GM10248 (cell line): ENCODE measurements at regions not wholly inside any gene's neighbourhood (a gene's known extent, or its start where the extent isn't known, plus 50 kb on each side); places are given as distances from the start of the nearest gene placed in this dataset.
A peak's percentile ranks its signal among the peaks of the same experiment; 100 is the strongest.
"Not testable (repeated sequence)": the region's sequence is repeated elsewhere in the genome, so short reads cannot be mapped to it uniquely, and the experiment has no call there.

Experiments
- CTCF ChIA-PET: fragments of 300-600 bp; sonication (Branson Sonifier 250); formaldehyde crosslinking; extraction: SDS; loops from one replicate; lab custom pipeline; 2021; ENCODE audit warnings: antibody characterized with exemption; lab: Yijun Ruan, JAX
- POLR2A ChIA-PET: fragments of 350-650 bp; sonication (Branson Sonifier 250); formaldehyde crosslinking; extraction: SDS; loops from one replicate; lab custom pipeline; 2020; ENCODE audit warnings: antibody characterized with exemption; lab: Yijun Ruan, JAX
- DNase-seq: peaks from one replicate; pipeline ENCODE4 v3.0.0; 2012; ENCODE audit errors: extremely low spot score
- TF ChIP-seq, protein P1 (sequence below): IDR thresholded peaks from 2 replicates; pipeline ENCODE4 v1.5.1; 2012; ENCODE audit warnings: mild to moderate bottlenecking, low read depth; ENCODE audit errors: extremely low read depth, missing control alignments, control extremely low read depth

DNA sequence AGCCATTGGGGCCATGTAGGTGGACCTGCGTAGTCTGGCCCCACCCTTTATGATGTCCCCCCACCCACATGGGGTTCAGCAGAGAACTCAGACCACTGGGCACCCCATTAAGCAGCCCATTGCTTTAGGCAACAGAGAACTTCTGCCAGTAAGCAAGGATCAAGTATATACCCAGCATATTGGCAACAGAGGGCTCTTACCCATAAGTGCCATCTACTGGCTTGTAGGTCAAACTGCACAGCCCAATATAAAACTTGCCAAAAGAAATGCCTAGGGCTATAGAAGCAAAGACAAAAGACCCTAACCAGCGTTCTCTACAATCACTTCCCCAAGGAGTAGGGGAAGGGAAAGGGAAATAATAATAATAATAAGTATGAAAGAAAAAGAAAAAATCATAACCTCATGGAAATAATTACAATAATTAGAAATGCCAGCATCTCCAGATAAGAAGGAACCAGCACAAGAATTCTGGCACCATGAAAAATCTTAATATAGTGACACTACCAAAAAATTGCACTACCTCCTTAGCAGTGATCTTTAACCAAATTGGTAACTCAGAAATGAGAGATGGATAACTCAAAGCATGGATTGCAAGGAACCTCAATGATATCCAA is 1090.7 kb downstream of the FAT4 start:
- TF ChIP-seq, protein P1, sequence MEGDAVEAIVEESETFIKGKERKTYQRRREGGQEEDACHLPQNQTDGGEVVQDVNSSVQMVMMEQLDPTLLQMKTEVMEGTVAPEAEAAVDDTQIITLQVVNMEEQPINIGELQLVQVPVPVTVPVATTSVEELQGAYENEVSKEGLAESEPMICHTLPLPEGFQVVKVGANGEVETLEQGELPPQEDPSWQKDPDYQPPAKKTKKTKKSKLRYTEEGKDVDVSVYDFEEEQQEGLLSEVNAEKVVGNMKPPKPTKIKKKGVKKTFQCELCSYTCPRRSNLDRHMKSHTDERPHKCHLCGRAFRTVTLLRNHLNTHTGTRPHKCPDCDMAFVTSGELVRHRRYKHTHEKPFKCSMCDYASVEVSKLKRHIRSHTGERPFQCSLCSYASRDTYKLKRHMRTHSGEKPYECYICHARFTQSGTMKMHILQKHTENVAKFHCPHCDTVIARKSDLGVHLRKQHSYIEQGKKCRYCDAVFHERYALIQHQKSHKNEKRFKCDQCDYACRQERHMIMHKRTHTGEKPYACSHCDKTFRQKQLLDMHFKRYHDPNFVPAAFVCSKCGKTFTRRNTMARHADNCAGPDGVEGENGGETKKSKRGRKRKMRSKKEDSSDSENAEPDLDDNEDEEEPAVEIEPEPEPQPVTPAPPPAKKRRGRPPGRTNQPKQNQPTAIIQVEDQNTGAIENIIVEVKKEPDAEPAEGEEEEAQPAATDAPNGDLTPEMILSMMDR: peak; percentile 52
- ChIA-PET POLR2A (no interaction called here), CTCF (interaction anchor here (1.0 to 1.2 kb wide), 3 partner anchors 9 to 1093 kb away, joined by 3 to 4 read pairs (median 3); no protein-coding TSS in a partner anchor)
- no peak for DNase-seq

DNA sequence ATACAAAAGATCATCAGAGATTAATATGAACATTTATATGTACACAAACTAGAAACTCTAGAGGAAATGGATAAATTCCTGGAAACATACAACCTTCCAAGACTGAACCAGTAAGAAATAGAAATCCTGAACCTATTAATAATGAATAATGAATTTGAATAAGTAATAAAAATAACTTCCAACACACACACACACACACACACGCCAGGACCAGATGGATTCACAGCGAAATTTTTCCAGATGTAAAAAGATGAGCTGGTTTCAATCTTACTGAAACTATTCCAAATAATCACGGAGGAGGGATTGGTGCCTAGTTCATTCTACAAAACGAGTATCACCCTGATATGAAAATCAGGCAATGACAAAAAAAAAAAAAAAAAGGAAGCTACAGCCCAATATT is 1095.0 kb downstream of the FAT4 start:
- DNase-seq: no peak
- TF ChIP-seq, protein P1: no peak
- POLR2A ChIA-PET: no interaction called here
- CTCF ChIA-PET: no interaction called here

DNA sequence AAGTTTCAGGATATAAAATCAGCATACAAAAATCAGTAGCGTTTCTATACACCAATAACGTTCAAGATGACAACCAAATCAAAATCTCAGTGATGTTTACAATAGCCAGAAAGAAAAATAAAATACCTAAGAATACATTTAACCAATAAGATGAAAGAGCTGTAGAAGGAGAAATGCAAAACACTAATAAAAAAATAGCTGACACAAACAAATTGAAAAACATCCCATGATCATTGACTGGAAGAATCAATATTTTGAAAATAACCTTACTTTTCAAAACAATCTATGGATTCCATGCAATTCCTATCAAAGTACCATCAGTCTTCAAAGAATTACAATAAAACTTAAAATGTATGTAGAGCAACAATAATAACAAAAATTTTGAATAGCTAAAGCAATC is 1096.3 kb downstream of the FAT4 start:
- TF ChIP-seq, protein P1: no peak
- POLR2A ChIA-PET: no interaction called here
- CTCF ChIA-PET: interaction anchor here (1.5 kb wide), 1 partner anchor 16 kb away, joined by 4 read pairs; no protein-coding TSS in a partner anchor
- DNase-seq: no peak

DNA sequence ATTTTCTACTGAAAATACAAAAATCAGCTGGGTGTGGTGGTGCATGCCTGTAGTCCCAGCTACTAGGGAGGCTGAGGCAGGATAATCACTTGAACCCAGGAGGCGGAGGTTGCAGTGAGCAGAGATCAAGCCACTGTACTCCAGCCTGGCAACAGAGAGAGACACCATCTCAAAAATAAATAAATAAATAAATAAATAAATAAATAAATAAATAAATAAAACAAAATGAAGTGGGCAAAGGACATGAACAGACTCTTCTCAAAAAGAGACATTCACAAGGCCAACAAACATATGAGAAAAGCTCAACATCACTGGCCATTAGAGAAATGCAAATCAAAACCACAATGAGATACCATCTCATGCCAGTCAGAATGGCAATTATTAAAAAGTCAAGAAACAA is 1097.6 kb downstream of the FAT4 start:
- DNase-seq, CTCF ChIA-PET, POLR2A ChIA-PET: not testable (repeated sequence)

DNA sequence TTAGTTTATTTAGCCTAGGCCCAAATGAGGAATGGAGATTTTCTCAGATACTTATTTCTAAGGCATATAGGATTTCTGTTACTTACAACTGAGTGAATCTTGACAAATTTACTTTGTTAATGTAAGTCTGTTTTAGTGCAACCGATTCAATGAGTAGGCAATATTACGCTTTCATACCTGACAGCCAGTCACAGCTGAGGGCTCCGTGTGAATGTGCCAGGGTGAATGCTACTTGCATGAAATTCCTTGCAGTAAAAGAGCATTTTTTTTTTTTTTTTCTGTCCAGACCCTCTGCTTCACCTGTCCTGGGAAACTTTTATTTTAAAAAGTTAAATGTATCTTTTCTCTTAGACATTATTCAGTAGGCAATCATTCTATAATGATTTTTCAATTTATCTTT is 1100.0 kb downstream of the FAT4 start:
- ChIA-PET CTCF (no interaction called here), POLR2A (no interaction called here)
- no peak for DNase-seq
- TF ChIP-seq, protein P1: no peak

DNA sequence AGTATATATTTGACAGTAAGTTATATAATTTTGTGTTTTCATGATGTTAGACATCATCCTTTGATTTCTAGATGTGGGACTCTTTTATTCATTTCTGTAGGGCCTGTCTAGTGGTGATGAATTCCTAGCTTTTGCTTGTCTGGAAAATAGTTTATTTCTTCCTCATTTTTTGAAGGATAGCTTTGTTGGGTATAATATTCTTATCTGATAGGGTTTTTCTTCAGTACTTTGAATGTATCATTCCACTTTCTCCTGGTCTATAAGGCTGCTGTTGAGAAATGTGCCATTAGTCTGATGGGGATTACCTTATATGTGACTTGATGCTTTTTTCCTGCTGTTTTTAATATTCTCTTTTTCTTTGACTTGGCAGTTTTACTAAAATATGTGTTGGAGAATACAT is 1104.5 kb downstream of the FAT4 start:
- no peak for DNase-seq
- POLR2A ChIA-PET: no interaction called here
- CTCF ChIA-PET: no interaction called here
- TF ChIP-seq, protein P1: no peak

DNA sequence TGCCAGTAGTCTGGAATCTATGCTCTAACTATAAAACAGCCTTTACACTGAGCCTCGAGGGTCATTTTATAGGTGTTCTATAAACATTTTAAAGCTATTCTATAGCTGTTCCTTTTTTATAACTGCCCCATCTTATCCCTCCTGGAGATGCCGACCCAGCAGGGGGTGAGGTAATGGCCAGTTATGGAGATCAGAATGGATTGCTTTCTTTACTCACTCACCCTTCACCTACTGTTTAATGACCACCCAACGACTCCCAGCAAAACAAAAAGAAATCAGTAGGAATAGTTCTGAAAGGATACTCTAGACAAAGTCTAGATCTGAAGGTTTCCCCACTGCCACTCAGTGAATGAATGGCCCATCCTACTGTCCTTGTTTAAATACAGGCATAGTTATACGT is 1113.1 kb downstream of the FAT4 start:
- TF ChIP-seq, protein P1: no peak
- no peak for DNase-seq
- ChIA-PET POLR2A (no interaction called here), CTCF (interaction anchor here (1.0 kb wide), 1 partner anchor 17 kb away, joined by 4 read pairs; no protein-coding TSS in a partner anchor)
